Neural cell (in vitro differentiated cells): ENCODE measurements at regions not wholly inside any gene's neighbourhood (a gene's known extent, or its start where the extent isn't known, plus 50 kb on each side); places are given as distances from the start of the nearest gene placed in this dataset.
"Not testable (repeated sequence)": the region's sequence is repeated elsewhere in the genome, so short reads cannot be mapped to it uniquely, and the experiment has no call there.

ENCODE experiments used
- EP300 ChIP-seq: fragments of 450-650 bp; conservative IDR thresholded peaks from 2 replicates; pipeline ENCODE4 v1.6.1; 2014; ENCODE audit warnings: antibody characterized with exemption, mild to moderate bottlenecking, moderate library complexity; ENCODE audit not compliant: poor library complexity, severe bottlenecking
- POLR2AphosphoS5 ChIP-seq: IDR thresholded peaks from 2 replicates; pipeline ENCODE4 v1.6.1; 2012
- RAD21 ChIP-seq: fragments of 450-650 bp; conservative IDR thresholded peaks from 2 replicates; pipeline ENCODE4 v1.6.1; 2014; ENCODE audit warnings: antibody characterized with exemption, mild to moderate bottlenecking, moderate library complexity
- TAF1 ChIP-seq: IDR thresholded peaks from 2 replicates; pipeline ENCODE4 v1.6.1; 2012; ENCODE audit warnings: low read depth
- TF ChIP-seq, protein P1 (sequence below): fragments of 450-650 bp; IDR thresholded peaks from 2 replicates; pipeline ENCODE4 v1.5.1; 2014; ENCODE audit warnings: antibody characterized with exemption, mild to moderate bottlenecking, moderate library complexity; ENCODE audit not compliant: poor library complexity, severe bottlenecking

DNA sequence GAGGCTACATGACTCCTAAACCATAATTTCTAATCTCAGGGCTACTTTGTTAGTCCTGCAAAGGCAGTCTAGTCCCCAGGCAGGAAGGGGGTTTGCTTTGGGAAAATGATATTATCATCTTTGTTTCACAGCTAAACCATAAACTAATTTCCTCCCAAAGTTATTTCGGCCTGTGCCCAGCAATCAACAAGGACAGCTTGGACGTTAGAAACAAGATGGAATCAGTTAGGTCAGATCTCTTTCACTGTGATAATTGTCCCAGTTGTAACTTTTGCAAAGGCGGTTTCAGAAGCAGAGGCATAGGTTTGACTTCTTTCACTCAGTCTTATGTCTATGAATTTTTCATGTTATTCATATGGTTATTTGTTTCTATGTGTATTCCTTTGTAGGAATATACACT, 119.1 kb downstream of the PPIAL4G start:
- TF ChIP-seq, protein P1, sequence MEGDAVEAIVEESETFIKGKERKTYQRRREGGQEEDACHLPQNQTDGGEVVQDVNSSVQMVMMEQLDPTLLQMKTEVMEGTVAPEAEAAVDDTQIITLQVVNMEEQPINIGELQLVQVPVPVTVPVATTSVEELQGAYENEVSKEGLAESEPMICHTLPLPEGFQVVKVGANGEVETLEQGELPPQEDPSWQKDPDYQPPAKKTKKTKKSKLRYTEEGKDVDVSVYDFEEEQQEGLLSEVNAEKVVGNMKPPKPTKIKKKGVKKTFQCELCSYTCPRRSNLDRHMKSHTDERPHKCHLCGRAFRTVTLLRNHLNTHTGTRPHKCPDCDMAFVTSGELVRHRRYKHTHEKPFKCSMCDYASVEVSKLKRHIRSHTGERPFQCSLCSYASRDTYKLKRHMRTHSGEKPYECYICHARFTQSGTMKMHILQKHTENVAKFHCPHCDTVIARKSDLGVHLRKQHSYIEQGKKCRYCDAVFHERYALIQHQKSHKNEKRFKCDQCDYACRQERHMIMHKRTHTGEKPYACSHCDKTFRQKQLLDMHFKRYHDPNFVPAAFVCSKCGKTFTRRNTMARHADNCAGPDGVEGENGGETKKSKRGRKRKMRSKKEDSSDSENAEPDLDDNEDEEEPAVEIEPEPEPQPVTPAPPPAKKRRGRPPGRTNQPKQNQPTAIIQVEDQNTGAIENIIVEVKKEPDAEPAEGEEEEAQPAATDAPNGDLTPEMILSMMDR: not testable (repeated sequence)
- not testable (repeated sequence) for TF ChIP-seq TAF1, POLR2AphosphoS5, EP300, RAD21
